H1 (cell line): ENCODE measurements at regions not wholly inside any gene's neighbourhood (a gene's known extent, or its start where the extent isn't known, plus 50 kb on each side); places are given as distances from the start of the nearest gene placed in this dataset.

ENCODE experiments used
- CBX5 ChIP-seq: fragments of 300-800, 300-1000 bp; sonication (generic); IDR thresholded peaks from 2 replicates; pipeline ENCODE4 v1.7.1; 2016; ENCODE audit warnings: antibody characterized with exemption, low read length, low read depth
- MAFK ChIP-seq: IDR thresholded peaks from 2 replicates; pipeline ENCODE4 v1.6.1; 2012; ENCODE audit warnings: low read depth, mild to moderate bottlenecking, improper control_type of control experiment, low read length
- POLR2A ChIP-seq, 2 experiments: IDR thresholded peaks; 1 replicate in 1 of 2; 2 replicates in 1 of 2; pipeline ENCODE4 v1.6.1; 2011; ENCODE audit warnings: low read depth in 2 of 2, low read length in 2 of 2, mild to moderate bottlenecking in 2 of 2; ENCODE audit errors: control extremely low read depth in 1 of 2
- RBBP5 ChIP-seq: IDR thresholded peaks from 2 replicates; pipeline ENCODE4 v1.7.1; 2012; ENCODE audit warnings: low read depth, mild to moderate bottlenecking, inconsistent platforms, low read length, moderate library complexity, borderline replicate concordance
- RXRA ChIP-seq: IDR thresholded peaks from 2 replicates; pipeline ENCODE4 v1.6.1; 2011; ENCODE audit warnings: low read depth, mild to moderate bottlenecking, low read length, moderate library complexity; ENCODE audit not compliant: insufficient read depth
- SIRT6 ChIP-seq: IDR thresholded peaks from one replicate; pipeline ENCODE4 v1.7.1; 2012; ENCODE audit warnings: low read length, inconsistent platforms
- TF ChIP-seq, protein P1 (sequence below): fragments of 300-600 bp; sonication (generic); IDR thresholded peaks from 2 replicates; pipeline ENCODE4 v1.7.1; 2012; ENCODE audit warnings: low read length, moderate library complexity, mild to moderate bottlenecking, inconsistent platforms; ENCODE audit not compliant: insufficient replicate concordance
- TF ChIP-seq, protein P2 (sequence below): IDR thresholded peaks from 2 replicates; pipeline ENCODE4 v1.6.1; 2012; ENCODE audit warnings: inconsistent platforms

DNA sequence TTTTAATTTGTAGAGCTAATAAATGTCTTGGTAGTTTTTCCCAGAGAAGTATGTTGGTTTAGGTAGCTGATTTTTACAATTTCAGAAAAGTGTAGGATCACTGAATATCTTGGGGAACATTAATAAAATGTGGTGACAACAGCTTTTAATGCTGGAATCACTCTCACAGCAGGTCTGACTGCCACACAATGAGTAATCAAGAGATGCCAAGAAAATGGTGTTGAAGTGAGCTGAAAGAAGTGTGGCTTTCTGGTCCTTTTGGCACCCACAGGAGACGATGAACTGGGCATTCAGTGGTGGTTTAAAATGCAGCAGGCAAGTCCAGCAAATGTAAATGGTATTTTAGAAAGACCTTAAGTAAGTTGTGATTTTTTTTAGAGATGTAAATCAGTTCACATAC lies 175.8 kb downstream of the CBLN2 start (continued):
- TF ChIP-seq, protein P1, sequence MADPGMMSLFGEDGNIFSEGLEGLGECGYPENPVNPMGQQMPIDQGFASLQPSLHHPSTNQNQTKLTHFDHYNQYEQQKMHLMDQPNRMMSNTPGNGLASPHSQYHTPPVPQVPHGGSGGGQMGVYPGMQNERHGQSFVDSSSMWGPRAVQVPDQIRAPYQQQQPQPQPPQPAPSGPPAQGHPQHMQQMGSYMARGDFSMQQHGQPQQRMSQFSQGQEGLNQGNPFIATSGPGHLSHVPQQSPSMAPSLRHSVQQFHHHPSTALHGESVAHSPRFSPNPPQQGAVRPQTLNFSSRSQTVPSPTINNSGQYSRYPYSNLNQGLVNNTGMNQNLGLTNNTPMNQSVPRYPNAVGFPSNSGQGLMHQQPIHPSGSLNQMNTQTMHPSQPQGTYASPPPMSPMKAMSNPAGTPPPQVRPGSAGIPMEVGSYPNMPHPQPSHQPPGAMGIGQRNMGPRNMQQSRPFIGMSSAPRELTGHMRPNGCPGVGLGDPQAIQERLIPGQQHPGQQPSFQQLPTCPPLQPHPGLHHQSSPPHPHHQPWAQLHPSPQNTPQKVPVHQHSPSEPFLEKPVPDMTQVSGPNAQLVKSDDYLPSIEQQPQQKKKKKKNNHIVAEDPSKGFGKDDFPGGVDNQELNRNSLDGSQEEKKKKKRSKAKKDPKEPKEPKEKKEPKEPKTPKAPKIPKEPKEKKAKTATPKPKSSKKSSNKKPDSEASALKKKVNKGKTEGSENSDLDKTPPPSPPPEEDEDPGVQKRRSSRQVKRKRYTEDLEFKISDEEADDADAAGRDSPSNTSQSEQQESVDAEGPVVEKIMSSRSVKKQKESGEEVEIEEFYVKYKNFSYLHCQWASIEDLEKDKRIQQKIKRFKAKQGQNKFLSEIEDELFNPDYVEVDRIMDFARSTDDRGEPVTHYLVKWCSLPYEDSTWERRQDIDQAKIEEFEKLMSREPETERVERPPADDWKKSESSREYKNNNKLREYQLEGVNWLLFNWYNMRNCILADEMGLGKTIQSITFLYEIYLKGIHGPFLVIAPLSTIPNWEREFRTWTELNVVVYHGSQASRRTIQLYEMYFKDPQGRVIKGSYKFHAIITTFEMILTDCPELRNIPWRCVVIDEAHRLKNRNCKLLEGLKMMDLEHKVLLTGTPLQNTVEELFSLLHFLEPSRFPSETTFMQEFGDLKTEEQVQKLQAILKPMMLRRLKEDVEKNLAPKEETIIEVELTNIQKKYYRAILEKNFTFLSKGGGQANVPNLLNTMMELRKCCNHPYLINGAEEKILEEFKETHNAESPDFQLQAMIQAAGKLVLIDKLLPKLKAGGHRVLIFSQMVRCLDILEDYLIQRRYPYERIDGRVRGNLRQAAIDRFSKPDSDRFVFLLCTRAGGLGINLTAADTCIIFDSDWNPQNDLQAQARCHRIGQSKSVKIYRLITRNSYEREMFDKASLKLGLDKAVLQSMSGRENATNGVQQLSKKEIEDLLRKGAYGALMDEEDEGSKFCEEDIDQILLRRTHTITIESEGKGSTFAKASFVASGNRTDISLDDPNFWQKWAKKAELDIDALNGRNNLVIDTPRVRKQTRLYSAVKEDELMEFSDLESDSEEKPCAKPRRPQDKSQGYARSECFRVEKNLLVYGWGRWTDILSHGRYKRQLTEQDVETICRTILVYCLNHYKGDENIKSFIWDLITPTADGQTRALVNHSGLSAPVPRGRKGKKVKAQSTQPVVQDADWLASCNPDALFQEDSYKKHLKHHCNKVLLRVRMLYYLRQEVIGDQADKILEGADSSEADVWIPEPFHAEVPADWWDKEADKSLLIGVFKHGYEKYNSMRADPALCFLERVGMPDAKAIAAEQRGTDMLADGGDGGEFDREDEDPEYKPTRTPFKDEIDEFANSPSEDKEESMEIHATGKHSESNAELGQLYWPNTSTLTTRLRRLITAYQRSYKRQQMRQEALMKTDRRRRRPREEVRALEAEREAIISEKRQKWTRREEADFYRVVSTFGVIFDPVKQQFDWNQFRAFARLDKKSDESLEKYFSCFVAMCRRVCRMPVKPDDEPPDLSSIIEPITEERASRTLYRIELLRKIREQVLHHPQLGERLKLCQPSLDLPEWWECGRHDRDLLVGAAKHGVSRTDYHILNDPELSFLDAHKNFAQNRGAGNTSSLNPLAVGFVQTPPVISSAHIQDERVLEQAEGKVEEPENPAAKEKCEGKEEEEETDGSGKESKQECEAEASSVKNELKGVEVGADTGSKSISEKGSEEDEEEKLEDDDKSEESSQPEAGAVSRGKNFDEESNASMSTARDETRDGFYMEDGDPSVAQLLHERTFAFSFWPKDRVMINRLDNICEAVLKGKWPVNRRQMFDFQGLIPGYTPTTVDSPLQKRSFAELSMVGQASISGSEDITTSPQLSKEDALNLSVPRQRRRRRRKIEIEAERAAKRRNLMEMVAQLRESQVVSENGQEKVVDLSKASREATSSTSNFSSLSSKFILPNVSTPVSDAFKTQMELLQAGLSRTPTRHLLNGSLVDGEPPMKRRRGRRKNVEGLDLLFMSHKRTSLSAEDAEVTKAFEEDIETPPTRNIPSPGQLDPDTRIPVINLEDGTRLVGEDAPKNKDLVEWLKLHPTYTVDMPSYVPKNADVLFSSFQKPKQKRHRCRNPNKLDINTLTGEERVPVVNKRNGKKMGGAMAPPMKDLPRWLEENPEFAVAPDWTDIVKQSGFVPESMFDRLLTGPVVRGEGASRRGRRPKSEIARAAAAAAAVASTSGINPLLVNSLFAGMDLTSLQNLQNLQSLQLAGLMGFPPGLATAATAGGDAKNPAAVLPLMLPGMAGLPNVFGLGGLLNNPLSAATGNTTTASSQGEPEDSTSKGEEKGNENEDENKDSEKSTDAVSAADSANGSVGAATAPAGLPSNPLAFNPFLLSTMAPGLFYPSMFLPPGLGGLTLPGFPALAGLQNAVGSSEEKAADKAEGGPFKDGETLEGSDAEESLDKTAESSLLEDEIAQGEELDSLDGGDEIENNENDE = no peak
- TF ChIP-seq RBBP5 (no peak), MAFK (no peak), SIRT6 (no peak), POLR2A (IDR thresholded peaks at IDR 0.05; ENCODE audit: control extremely low read depth in 1 of 2, low read depth in 2 of 2, low read length in 2 of 2) (no peak), CBX5 (no peak), RXRA (no peak)
- TF ChIP-seq, protein P2, sequence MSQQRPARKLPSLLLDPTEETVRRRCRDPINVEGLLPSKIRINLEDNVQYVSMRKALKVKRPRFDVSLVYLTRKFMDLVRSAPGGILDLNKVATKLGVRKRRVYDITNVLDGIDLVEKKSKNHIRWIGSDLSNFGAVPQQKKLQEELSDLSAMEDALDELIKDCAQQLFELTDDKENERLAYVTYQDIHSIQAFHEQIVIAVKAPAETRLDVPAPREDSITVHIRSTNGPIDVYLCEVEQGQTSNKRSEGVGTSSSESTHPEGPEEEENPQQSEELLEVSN = no peak
